ENCODE measurements at regions not wholly inside any gene's neighbourhood (a gene's known extent, or its start where the extent isn't known, plus 50 kb on each side); places are given as distances from the start of the nearest gene placed in this dataset.

DNA sequence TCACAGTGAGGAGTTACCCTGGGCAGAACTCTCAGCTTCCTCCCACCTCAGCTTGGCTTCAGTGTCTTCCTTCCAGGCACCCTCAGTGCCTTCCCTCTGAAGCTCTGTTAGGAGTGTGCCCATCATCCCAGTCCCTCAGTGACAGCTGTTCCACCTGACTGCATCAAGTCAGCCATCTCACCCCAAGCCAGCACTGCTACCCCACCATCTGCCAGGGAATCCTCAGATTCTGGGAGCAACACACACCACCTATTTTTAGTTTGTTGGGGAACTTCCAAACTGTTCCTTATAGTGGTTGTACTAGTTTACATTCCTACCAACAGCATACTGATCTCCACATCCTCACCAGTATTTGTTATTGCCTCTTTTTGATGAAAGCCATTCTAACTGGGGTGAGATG lies 182.9 kb downstream of the RELL1 start:
- Histone ChIP-seq H3K27me3 (ENCODE audit: control insufficient read depth in 4 of 4, insufficient read depth in 4 of 4, low read length in 3 of 4) (no peaks in the 10 kb centered on the region), H3K27ac (ENCODE audit: low read depth in 1 of 2, low read length in 2 of 2) (no peak overlapping the region), H3K4me3 (ENCODE audit: low read depth in 1 of 3, low read length in 3 of 3) (no peak overlapping the region), H3K4me1 (ENCODE audit: control insufficient read depth in 4 of 4, insufficient read depth in 4 of 4, low read length in 3 of 4) (peaks cover 0 to 3% (median 2%) of the 10 kb centered on the region in 4 donors), H3K36me3 (ENCODE audit: control insufficient read depth in 4 of 4, insufficient read depth in 3 of 4, low read depth in 1 of 4, low read length in 3 of 4) (no peaks in the 10 kb centered on the region), H3K9me3 (ENCODE audit: control insufficient read depth in 4 of 4, low read length in 3 of 4) (no peaks in the 10 kb centered on the region), H3K9ac (ENCODE audit: low read depth in 1 of 2, low read length in 2 of 2) (no peak overlapping the region)
- no peak for DNase-seq (ENCODE audit: low spot score)
- TF ChIP-seq RXRA (IDR thresholded peaks at IDR 0.05) (no peak), RAD21 (IDR thresholded peaks at IDR 0.05) (no peak), YY1 (IDR thresholded peaks at IDR 0.05) (no peak), SP1 (IDR thresholded peaks at IDR 0.05) (no peak), NR2F2 (IDR thresholded peaks at IDR 0.05) (no peak), GABPA (IDR thresholded peaks at IDR 0.05 in 1 of 2, conservative IDR thresholded peaks at IDR 0.05 in 1 of 2) (no peak), JUND (IDR thresholded peaks at IDR 0.05) (no peak), EGR1 (IDR thresholded peaks at IDR 0.05; ENCODE audit: low read depth in 2 of 2) (no peak), FOXA1 (IDR thresholded peaks at IDR 0.05) (no peak), TAF1 (conservative IDR thresholded peaks at IDR 0.05) (no peak), FOXA2 (IDR thresholded peaks at IDR 0.05) (no peak)
- TF ChIP-seq, protein P1, sequence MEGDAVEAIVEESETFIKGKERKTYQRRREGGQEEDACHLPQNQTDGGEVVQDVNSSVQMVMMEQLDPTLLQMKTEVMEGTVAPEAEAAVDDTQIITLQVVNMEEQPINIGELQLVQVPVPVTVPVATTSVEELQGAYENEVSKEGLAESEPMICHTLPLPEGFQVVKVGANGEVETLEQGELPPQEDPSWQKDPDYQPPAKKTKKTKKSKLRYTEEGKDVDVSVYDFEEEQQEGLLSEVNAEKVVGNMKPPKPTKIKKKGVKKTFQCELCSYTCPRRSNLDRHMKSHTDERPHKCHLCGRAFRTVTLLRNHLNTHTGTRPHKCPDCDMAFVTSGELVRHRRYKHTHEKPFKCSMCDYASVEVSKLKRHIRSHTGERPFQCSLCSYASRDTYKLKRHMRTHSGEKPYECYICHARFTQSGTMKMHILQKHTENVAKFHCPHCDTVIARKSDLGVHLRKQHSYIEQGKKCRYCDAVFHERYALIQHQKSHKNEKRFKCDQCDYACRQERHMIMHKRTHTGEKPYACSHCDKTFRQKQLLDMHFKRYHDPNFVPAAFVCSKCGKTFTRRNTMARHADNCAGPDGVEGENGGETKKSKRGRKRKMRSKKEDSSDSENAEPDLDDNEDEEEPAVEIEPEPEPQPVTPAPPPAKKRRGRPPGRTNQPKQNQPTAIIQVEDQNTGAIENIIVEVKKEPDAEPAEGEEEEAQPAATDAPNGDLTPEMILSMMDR (IDR thresholded peaks at IDR 0.05; ENCODE audit: low read depth, low read length, missing input control) = no peak
- TF ChIP-seq, protein P2, sequence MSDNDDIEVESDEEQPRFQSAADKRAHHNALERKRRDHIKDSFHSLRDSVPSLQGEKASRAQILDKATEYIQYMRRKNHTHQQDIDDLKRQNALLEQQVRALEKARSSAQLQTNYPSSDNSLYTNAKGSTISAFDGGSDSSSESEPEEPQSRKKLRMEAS (IDR thresholded peaks at IDR 0.05) = no peak
- TF ChIP-seq, protein P3, sequence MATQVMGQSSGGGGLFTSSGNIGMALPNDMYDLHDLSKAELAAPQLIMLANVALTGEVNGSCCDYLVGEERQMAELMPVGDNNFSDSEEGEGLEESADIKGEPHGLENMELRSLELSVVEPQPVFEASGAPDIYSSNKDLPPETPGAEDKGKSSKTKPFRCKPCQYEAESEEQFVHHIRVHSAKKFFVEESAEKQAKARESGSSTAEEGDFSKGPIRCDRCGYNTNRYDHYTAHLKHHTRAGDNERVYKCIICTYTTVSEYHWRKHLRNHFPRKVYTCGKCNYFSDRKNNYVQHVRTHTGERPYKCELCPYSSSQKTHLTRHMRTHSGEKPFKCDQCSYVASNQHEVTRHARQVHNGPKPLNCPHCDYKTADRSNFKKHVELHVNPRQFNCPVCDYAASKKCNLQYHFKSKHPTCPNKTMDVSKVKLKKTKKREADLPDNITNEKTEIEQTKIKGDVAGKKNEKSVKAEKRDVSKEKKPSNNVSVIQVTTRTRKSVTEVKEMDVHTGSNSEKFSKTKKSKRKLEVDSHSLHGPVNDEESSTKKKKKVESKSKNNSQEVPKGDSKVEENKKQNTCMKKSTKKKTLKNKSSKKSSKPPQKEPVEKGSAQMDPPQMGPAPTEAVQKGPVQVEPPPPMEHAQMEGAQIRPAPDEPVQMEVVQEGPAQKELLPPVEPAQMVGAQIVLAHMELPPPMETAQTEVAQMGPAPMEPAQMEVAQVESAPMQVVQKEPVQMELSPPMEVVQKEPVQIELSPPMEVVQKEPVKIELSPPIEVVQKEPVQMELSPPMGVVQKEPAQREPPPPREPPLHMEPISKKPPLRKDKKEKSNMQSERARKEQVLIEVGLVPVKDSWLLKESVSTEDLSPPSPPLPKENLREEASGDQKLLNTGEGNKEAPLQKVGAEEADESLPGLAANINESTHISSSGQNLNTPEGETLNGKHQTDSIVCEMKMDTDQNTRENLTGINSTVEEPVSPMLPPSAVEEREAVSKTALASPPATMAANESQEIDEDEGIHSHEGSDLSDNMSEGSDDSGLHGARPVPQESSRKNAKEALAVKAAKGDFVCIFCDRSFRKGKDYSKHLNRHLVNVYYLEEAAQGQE (IDR thresholded peaks at IDR 0.05) = no peak

DNA sequence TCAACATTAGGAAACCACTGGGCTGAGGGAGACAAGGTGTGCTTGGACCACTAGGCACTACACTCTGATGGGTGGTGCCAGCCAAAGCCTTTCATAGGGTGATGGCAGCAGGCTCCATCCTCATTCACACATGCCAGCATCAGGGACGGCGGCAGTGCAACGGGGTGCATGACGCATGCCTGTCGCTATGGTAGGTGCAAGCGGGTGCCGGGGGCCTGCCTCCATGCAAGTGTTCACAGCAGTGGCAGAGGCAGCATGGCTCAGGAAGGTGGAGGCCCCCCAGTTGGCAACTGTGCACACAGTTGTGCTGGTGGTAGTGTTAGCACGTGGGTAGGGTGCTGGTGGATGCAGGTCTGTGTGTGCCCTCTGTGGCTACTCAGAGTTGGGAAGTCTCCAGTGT lies 184.1 kb downstream of the RELL1 start:
- 96% methylated on average over 8 of the region's 8 CpGs for WGBS
- Histone ChIP-seq H3K36me3 (ENCODE audit: control insufficient read depth in 4 of 4, insufficient read depth in 3 of 4, low read depth in 1 of 4, low read length in 3 of 4) (no peaks in the 10 kb centered on the region), H3K9me3 (ENCODE audit: control insufficient read depth in 4 of 4, low read length in 3 of 4) (no peaks in the 10 kb centered on the region), H3K4me1 (ENCODE audit: control insufficient read depth in 4 of 4, insufficient read depth in 4 of 4, low read length in 3 of 4) (peaks cover 0 to 7% (median 2%) of the 10 kb centered on the region in 4 donors), H3K27ac (ENCODE audit: low read depth in 1 of 2, low read length in 2 of 2) (no peak overlapping the region), H3K9ac (ENCODE audit: low read depth in 1 of 2, low read length in 2 of 2) (no peak overlapping the region), H3K4me3 (ENCODE audit: low read depth in 1 of 3, low read length in 3 of 3) (no peak overlapping the region), H3K27me3 (ENCODE audit: control insufficient read depth in 4 of 4, insufficient read depth in 4 of 4, low read length in 3 of 4) (no peaks in the 10 kb centered on the region)
- no peak for DNase-seq (ENCODE audit: low spot score)
- TF ChIP-seq RXRA (IDR thresholded peaks at IDR 0.05) = no peak
- TF ChIP-seq EGR1 (IDR thresholded peaks at IDR 0.05; ENCODE audit: low read depth in 2 of 2) = no peak
- TF ChIP-seq JUND (IDR thresholded peaks at IDR 0.05) = no peak
- TF ChIP-seq GABPA (IDR thresholded peaks at IDR 0.05 in 1 of 2, conservative IDR thresholded peaks at IDR 0.05 in 1 of 2) = no peak
- TF ChIP-seq, protein P3 (IDR thresholded peaks at IDR 0.05) = no peak
- TF ChIP-seq NR2F2 (IDR thresholded peaks at IDR 0.05) = no peak
- no peak for TF ChIP-seq RAD21 (IDR thresholded peaks at IDR 0.05)
- TF ChIP-seq, protein P4, sequence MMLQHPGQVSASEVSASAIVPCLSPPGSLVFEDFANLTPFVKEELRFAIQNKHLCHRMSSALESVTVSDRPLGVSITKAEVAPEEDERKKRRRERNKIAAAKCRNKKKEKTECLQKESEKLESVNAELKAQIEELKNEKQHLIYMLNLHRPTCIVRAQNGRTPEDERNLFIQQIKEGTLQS (IDR thresholded peaks at IDR 0.05) = no peak
- no peak for TF ChIP-seq FOXA2 (IDR thresholded peaks at IDR 0.05)
- no peak for TF ChIP-seq FOXA1 (IDR thresholded peaks at IDR 0.05)
- TF ChIP-seq TAF1 (conservative IDR thresholded peaks at IDR 0.05) = no peak
- TF ChIP-seq SP1 (IDR thresholded peaks at IDR 0.05) = no peak
